HG02642 (cell line): ENCODE measurements at regions not wholly inside any gene's neighbourhood (a gene's known extent, or its start where the extent isn't known, plus 50 kb on each side); places are given as distances from the start of the nearest gene placed in this dataset.
A peak's percentile ranks its signal among the peaks of the same experiment; 100 is the strongest.

ENCODE experiments used
- ATAC-seq: cut with Tn5 transposase; IDR thresholded peaks from one replicate; pipeline ENCODE4 v1.9.1; 2021; ENCODE audit warnings: mild to moderate bottlenecking; ENCODE audit not compliant: unreplicated experiment, poor library complexity

GRCh38 chr10:65805993-65806392 is 1119.8 kb upstream of the LRRTM3 start:
- no peak for ATAC-seq

GRCh38 chr10:65808687-65809333 is 1117.0 kb upstream of the LRRTM3 start:
- no peak for ATAC-seq

GRCh38 chr10:65811931-65812525 is 1113.8 kb upstream of the LRRTM3 start:
- ATAC-seq: no peak

GRCh38 chr10:65816536-65816935 is 1109.3 kb upstream of the LRRTM3 start:
- no peak for ATAC-seq

- ATAC-seq: no peak
Observed at GRCh38 chr10:65818990-65819389, 1106.8 kb upstream of the LRRTM3 start.

- no peak for ATAC-seq
Observed at GRCh38 chr10:65827359-65827758, 1098.5 kb upstream of the LRRTM3 start.

GRCh38 chr10:65838811-65839210 is 1087.0 kb upstream of the LRRTM3 start:
- no peak for ATAC-seq

GRCh38 chr10:65843203-65843602 is 1082.6 kb upstream of the LRRTM3 start:
- ATAC-seq: no peak

GRCh38 chr10:65845916-65846315 is 1079.9 kb upstream of the LRRTM3 start:
- no peak for ATAC-seq

GRCh38 chr10:65846541-65846940 is 1079.3 kb upstream of the LRRTM3 start:
- no peak for ATAC-seq

- no peak for ATAC-seq
Observed at GRCh38 chr10:65846949-65847348, 1078.9 kb upstream of the LRRTM3 start.

GRCh38 chr10:65847436-65848230 is 1078.2 kb upstream of the LRRTM3 start:
- no peak for ATAC-seq

GRCh38 chr10:65858841-65859240 is 1067.0 kb upstream of the LRRTM3 start:
- ATAC-seq: no peak

- peak; percentile 72 for ATAC-seq
Observed at GRCh38 chr10:65861249-65861648, 1064.6 kb upstream of the LRRTM3 start.
